MG63 (cell line): ENCODE measurements at regions not wholly inside any gene's neighbourhood (a gene's known extent, or its start where the extent isn't known, plus 50 kb on each side); places are given as distances from the start of the nearest gene placed in this dataset.
A peak's percentile ranks its signal among the peaks of the same experiment; 100 is the strongest.
"Not testable (repeated sequence)": the region's sequence is repeated elsewhere in the genome, so short reads cannot be mapped to it uniquely, and the experiment has no call there.

ENCODE experiments used
- DNase-seq: peaks from one replicate; pipeline ENCODE4 v3.0.0-alpha.2; 2020
- H3K27me3 ChIP-seq: fragments of 250-450 bp; sonication (Bioruptor Pico); 2 replicates; pipeline ENCODE4 v1.5.1; 2020; ENCODE audit warnings: mild to moderate bottlenecking, moderate library complexity
- H3K36me3 ChIP-seq: fragments of 250-450 bp; sonication (Bioruptor Pico); 2 replicates; pipeline ENCODE4 v1.5.1; 2020; ENCODE audit warnings: mild to moderate bottlenecking, moderate library complexity
- H3K4me3 ChIP-seq: fragments of 250-450 bp; sonication (Bioruptor Pico); 2 replicates; pipeline ENCODE4 v1.5.1; 2020; ENCODE audit warnings: mild to moderate bottlenecking, moderate library complexity
- H3K9me3 ChIP-seq: fragments of 250-450 bp; sonication (Bioruptor Pico); 2 replicates; pipeline ENCODE4 v1.5.1; 2020; ENCODE audit warnings: mild to moderate bottlenecking, moderate library complexity

DNA sequence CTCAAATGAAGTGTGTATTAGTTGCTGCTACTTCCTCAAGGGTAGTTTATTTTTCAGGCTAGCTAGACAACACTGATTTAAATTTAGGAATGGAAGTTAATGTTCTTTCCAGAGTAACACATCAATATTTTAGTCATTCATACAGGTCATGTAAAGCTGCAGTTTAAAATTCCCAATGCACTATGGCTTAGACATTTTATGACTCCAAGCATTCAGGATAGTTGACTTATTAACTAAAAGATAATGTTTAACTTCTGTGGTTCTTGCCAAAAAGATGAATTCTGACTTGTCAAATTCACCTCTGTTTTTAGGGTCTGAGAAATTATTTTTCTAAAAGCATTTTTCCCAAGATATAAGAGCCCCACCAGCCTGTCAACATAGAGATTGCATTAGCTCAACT, 131.9 kb downstream of the TFPI2 start:
- Histone ChIP-seq H3K4me3 (no peak overlapping the region), H3K36me3 (no peaks in the 10 kb centered on the region), H3K9me3 (no peaks in the 10 kb centered on the region), H3K27me3 (no peaks in the 10 kb centered on the region)
- no peak for DNase-seq

DNA sequence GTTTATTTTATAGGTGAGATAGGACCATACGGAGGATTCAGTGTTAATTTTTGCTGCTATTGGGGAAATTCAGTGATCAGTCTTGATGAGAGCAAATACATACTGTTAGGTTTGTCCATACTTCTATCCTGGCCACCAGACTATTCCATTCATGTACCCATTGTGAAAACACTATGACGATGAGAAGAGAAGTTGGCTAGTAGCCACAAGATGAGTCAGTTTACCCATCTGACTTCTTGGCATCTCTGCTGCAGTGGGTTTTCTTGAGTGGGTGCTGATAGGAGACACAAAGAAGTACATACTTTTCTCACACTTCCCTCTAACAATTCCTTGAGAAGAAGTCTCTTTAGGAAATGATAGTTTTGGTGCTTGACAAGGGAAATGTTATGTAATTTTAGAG, 133.1 kb downstream of the TFPI2 start:
- Histone ChIP-seq H3K27me3 (no peaks in the 10 kb centered on the region), H3K4me3 (no peak overlapping the region), H3K9me3 (no peaks in the 10 kb centered on the region), H3K36me3 (no peaks in the 10 kb centered on the region)
- DNase-seq: no peak

DNA sequence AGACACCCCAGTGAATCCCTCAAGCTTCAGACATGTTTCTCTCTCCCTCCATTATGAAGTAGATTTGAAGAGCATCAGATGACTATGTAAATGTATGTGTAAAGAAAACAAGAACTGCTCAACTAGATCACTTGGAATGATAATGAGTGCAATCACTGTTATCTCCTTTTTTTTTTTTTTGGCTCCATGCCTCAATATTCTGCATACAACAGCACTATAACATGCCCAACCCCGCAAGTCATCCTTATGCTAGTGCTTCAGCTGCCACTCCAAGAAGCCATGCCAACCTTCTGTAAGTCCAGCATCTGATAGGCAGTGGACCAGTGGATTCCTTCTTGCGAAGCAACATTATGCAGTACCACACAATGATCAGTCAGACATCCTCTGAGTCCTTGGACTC, 133.7 kb downstream of the TFPI2 start:
- Histone ChIP-seq H3K36me3 (no peaks in the 10 kb centered on the region), H3K27me3 (no peaks in the 10 kb centered on the region), H3K4me3 (no peak overlapping the region), H3K9me3 (no peaks in the 10 kb centered on the region)
- no peak for DNase-seq

DNA sequence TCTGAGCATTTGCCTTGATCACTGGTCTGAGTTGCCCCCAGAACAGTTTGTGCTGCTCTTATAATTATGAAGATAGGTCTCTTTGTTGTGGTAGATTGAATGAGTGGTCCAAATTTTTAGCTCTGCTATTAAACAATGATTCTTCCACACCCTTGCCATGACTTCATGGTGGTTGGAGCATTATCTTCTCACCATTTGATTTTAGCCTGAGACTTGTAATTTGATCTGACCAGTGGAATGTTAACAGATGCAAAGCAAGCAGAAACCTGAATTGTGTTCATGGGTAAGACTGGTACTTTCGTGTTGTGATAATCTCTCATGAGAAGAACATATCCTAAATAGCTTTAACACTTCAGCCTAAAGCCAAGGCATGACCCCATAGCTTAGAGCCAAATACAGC, 139.1 kb downstream of the TFPI2 start:
- Histone ChIP-seq H3K36me3 (no peaks in the 10 kb centered on the region), H3K9me3 (no peaks in the 10 kb centered on the region)
- no peak for DNase-seq

DNA sequence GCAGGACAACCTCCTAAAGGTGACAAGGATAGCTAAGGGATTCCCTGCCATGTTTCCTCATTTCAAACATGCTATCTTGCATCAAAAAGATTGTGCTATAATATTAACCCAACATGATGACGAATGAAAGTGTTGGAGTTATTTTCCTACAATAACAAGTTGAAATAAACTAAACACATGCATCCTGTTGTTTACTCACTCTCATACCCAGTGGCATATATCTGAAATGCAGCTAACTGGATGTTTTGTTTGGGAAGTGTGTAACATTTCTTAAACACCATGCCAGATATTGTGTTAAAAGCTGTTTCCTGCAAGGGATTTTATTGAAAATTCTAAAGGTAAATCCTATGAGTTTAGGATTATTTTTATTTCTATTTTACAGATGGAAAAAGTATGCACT, 139.6 kb downstream of the TFPI2 start:
- no peak for DNase-seq
- Histone ChIP-seq H3K36me3 (no peaks in the 10 kb centered on the region), H3K4me3 (no peak overlapping the region), H3K9me3 (no peaks in the 10 kb centered on the region), H3K27me3 (no peaks in the 10 kb centered on the region)

More for the DNA sequence above, 139.1 kb downstream of the TFPI2 start:
- Histone ChIP-seq H3K27me3 (no peaks in the 10 kb centered on the region), H3K4me3 (no peak overlapping the region)

DNA sequence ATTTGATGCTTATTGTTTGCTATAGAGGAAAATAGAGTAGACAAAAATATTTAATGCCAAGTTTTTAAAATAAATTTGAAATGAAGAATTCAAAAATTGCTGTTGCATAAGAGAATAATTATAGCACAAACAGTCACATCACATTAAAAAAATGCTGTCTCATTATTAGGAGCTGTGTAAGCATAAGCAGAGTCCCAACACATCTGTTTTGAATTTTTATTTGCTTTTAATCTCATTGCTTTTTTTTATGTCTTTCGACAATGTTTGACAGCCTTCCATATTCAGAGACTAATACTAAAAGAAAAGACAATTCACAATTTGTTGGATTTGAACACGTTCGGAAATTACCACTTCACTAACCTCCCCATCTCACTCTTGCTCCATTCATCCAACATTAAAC, 143.5 kb downstream of the TFPI2 start:
- Histone ChIP-seq H3K4me3 (no peak overlapping the region), H3K36me3 (no peaks in the 10 kb centered on the region), H3K27me3 (no peaks in the 10 kb centered on the region), H3K9me3 (no peaks in the 10 kb centered on the region)
- no peak for DNase-seq

DNA sequence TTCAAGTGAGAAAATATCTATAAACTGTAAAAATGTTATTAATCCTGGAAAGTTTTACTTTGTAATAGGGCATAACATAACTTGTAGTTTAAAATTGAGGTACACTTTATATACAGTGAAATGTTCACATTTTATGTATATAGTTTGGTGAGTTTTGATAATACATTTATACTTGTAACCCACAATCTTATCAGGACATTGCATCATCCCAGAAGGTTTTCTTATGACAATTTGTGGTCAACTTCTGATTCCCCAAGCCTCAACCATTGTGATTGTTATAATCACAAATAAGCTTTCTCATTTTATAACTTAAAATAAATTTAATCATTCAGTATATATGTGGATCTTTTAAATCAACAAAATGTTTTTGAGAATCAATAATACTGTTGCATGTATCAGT, 151.1 kb downstream of the TFPI2 start:
- H3K36me3 ChIP-seq: no peaks in the 10 kb centered on the region
- no peak overlapping the region for H3K4me3 ChIP-seq
- no peak for DNase-seq
- no peaks in the 10 kb centered on the region for H3K9me3 ChIP-seq
- H3K27me3 ChIP-seq: no peaks in the 10 kb centered on the region

DNA sequence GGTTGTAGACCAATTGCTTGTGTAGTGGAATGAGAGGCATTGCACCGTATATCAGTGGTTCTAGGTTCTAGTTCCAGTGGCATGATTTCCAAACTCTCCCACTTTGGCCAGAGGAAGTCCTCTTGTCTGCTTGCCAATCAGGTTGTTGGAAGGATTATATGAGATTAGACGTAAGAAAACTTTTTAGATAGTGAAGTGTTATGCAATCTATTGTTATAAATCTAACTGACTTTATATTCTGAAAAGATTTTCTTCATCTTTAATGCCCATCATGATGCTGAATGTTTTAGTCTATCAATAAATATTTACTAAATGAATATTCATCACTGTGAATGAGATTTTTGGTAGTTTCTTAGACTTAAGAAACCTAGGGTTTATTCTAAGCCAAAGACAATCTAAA, 152.6 kb downstream of the TFPI2 start:
- DNase-seq: no peak
- H3K4me3 ChIP-seq: no peak overlapping the region
- no peaks in the 10 kb centered on the region for H3K9me3 ChIP-seq
- H3K27me3 ChIP-seq: no peaks in the 10 kb centered on the region
- no peaks in the 10 kb centered on the region for H3K36me3 ChIP-seq

DNA sequence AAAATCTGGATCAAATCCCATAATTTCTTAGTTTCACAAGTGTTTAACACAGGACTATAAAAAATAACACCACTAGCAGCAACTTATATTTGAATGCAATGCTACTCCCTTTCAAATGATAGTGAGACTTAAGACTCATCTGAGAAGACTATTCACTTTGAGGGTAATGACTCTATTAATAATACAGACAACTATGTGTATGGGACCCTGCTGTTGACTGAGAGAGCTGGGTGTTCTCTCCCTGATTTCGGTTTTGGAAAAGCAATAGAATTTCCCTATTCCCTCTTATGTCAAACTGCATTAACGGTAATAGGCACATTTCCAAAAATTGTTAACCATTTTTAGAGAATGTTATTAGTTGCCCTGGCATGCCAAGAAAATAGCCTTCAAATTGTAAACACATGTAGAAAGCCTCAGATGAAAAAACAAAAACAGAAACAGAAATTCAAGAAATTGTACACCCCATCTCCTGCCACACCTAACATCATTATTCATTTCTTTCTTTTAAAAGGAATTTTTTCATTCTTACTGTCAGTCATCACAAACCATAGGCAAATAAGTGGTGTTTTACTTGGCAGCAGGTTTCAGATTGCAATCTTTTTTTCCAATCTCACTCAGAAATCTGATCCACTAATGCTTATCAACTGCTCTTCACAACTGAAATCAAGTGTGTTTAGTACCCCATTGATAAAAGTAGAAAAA, 153.7 kb downstream of the TFPI2 start:
- Histone ChIP-seq H3K4me3 (no peak overlapping the region), H3K27me3 (no peaks in the 10 kb centered on the region), H3K36me3 (no peaks in the 10 kb centered on the region), H3K9me3 (no peaks in the 10 kb centered on the region)
- DNase-seq: no peak

DNA sequence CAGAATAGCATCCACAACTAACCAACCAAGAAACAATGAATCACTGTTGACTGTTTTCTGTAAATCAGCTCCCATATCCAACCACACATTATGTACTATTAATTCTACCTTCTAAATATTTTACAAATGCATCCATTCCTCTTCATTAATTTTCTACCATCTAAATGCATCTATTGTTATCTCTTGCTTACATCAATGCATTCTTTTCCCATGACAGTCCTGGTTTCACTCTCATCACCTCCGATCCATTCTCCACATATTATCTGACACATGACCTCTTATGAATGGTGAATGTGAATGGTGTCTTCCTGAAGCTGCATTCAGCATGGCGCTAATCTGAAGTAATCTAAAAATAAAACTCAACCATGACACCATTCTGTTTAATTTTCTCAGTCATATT, 153.8 kb upstream of the CALCR start:
- no peaks in the 10 kb centered on the region for H3K9me3 ChIP-seq
- DNase-seq: no peak
- H3K27me3 ChIP-seq: no peaks in the 10 kb centered on the region
- H3K4me3 ChIP-seq: no peak overlapping the region
- H3K36me3 ChIP-seq: no peaks in the 10 kb centered on the region

DNA sequence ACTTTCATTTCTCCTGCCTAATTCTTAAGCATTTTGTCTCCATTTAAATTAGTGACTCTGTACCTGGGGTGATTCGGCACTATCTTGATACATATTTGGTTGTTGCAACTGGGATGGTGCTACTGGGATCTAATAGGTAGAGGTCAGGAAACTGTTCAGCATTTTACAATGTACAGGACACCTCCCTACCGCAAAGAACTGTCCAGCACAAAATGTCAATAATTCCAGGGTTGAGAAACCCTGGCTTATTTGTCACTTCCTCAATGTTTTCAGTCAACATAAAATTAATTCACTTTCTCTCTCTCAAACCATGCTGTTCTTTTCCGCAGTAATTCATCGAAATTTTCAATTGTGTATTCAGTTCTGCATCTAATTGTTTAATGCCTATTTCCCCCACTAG, 151.4 kb upstream of the CALCR start:
- Histone ChIP-seq H3K4me3 (no peak overlapping the region), H3K9me3 (no peaks in the 10 kb centered on the region), H3K36me3 (no peaks in the 10 kb centered on the region), H3K27me3 (no peaks in the 10 kb centered on the region)
- no peak for DNase-seq

DNA sequence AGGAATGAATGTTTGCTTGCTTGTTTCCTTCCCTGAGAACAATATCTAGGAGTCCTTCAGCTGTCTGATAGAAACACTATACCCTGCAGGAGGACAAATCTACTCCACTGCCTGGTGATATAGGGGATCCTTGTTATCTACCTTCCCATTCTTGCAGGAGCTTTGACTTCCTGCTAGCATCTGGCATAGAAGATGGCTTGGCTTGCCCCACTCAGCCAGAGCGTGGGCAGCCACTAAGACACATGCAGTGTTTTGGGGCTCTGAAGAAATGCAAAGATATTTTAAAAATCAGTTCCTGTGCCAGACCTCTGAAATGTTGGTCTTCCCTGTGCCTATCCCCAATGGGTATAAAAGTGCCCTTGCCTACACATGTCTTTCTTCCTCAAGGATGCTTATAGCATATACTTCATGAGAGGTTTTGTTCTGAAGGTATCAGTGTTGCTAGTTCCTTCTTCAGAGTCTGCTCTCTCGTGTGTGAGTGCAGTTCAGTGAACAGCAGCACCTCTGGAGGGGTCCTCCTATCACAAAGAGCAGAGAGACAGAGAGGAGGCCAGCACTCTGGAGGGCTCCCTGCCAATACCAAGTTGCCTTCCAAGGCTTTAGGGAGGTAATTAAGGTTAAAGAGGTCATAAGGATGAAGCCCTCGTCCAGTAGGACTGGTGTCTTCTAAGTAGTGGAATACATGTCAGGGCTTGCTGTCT, 149.1 kb upstream of the CALCR start:
- DNase-seq: no peak
- H3K4me3 ChIP-seq: no peak overlapping the region
- no peaks in the 10 kb centered on the region for H3K9me3 ChIP-seq
- H3K27me3 ChIP-seq: no peaks in the 10 kb centered on the region
- H3K36me3 ChIP-seq: no peaks in the 10 kb centered on the region

DNA sequence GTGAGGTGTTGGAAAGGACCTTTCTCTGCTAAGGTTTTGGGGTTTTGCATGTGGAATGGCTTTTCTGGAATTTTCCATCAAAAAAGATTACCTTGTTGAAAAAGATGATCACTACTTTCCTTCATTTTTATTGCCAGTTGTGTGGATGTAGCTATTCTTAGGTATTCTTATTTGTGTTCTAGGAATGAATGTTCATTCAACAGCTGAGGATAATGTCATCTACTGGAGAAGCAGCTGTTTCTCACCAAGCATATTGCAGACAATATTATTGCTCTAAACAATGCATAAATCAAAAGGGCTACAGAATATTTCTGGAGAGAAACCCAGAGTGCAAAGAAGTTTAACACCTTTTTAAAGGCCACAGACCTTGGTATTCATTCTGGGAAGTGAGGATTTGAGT, 145.6 kb upstream of the CALCR start:
- Histone ChIP-seq H3K36me3 (no peaks in the 10 kb centered on the region), H3K4me3 (no peak overlapping the region), H3K27me3 (no peaks in the 10 kb centered on the region), H3K9me3 (no peaks in the 10 kb centered on the region)
- DNase-seq: no peak

DNA sequence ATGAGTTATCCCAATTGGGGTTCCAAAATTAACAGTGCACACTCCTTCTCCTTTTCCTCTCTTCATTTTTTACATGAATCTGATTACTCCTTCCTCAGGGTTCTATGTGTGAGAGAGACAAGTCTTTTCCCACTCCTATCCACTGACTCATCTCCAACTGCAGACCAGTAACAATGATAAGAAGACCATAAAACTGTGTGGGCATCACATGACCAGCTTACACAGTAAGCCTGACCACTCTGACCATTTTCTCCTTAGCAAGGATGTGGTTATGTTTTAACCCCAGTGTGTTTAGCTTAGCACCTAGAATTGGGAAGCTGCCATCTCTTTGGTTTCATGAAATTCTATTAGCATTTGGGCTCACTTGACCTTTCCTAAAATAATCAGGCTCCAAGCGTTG, 145.0 kb upstream of the CALCR start:
- no peak for DNase-seq

DNA sequence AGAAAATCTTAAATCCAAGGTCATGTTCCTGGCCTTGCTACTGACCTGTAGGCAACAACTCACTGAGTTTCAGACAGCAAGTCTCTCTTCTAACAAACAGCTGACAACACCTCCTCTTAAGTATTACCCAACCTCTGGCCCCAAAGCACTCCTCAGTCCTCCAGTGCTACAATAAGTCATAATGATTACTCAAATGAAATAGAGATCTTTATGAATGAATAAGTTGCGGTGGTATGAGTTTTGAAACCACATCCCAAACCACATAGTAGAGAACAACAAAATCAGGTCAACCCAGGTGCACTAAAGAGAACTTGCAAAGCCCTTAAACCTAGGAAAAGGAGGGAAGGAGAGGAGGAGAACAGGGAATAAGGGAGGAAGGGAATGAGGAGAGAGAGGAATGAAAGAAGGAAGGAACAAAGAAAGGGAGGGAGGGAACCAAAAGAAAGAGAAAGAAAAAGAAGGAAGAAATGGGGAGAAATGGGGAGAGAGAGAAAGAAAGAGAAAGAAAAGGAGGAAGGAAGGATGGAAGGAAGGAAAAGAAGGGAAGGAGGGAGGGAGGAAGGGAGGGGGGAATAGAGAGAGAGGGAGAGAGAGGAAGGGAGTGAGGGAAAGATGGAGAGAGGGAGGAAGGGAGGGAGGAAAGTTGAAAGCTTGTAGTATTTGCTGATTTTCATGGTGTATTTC, 142.8 kb upstream of the CALCR start:
- no peaks in the 10 kb centered on the region for H3K9me3 ChIP-seq
- no peaks in the 10 kb centered on the region for H3K36me3 ChIP-seq
- no peaks in the 10 kb centered on the region; the same call in 1 of the 2 replicates for H3K27me3 ChIP-seq
- H3K4me3 ChIP-seq: no peak overlapping the region
- no peak for DNase-seq

More for the DNA sequence above, 145.0 kb upstream of the CALCR start:
- no peaks in the 10 kb centered on the region for H3K36me3 ChIP-seq
- H3K27me3 ChIP-seq: no peaks in the 10 kb centered on the region; the same call in 1 of the 2 replicates
- no peaks in the 10 kb centered on the region for H3K9me3 ChIP-seq
- H3K4me3 ChIP-seq: no peak overlapping the region

DNA sequence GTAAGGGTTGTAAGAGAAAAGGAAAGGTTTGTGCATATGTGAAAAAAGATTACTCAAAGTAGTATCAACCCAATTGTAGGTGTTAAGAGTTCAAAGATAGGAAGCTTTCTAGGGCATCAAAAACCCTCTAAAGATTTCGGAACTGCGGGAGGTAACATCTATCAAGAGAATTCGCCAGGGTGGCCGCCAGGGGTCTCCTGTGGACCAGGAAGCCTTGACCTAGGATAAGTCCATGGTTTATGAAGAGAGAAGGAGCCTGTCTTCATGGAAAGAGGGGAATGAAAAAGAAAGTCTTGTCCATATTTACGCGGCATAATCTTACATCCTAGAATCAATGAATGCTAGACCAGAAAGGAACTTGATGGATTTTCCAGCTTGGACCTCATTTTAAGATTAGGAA, 140.7 kb upstream of the CALCR start:
- Histone ChIP-seq H3K27me3 (no peaks in the 10 kb centered on the region; the same call in 1 of the 2 replicates), H3K4me3 (no peak overlapping the region), H3K9me3 (no peaks in the 10 kb centered on the region), H3K36me3 (no peaks in the 10 kb centered on the region)
- DNase-seq: peak; percentile 31

DNA sequence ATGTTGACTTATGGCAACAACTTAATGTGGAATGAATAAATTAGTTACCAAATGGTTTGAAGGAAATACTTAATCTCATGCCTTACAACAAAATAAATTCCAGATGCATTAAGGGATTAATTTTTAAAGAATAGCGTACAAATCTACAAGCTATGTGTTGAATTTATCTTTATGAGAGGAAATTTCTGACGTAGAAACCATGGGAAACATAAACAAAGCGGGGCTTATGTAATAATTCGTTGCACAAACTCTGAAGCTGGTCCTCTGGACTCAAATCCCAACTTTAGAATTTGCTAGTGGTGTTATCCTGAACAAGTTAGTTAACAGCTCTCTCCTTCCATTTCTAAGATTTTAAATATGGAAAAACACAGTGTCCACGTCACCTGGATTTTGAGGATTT, 137.4 kb upstream of the CALCR start:
- Histone ChIP-seq H3K27me3 (no peaks in the 10 kb centered on the region; the same call in 1 of the 2 replicates), H3K36me3 (no peaks in the 10 kb centered on the region), H3K9me3 (no peaks in the 10 kb centered on the region), H3K4me3 (no peak overlapping the region)
- no peak for DNase-seq

DNA sequence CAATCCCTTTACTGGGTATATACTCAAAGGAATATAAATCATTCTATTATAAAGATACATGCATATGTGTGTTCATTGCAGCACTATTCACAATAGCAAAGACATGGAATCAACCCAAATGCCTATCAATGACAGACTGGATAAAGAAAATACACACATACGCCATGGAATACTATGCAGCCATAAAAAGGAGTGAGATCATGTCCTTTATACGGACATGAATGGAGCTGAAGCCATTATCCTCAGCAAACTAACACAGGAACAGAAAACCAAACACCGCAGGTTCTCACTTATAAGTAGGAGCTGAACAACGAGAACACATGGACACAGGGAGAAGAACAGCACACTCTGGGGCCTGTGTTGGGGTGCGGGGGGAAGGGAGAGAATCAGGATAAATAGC, 133.7 kb upstream of the CALCR start:
- not testable (repeated sequence) for DNase-seq, H3K4me3 ChIP-seq

More for the DNA sequence above, 133.7 kb upstream of the CALCR start:
- H3K36me3 ChIP-seq, H3K27me3 ChIP-seq, H3K9me3 ChIP-seq: not testable (repeated sequence)
